ENCODE measurements at regions not wholly inside any gene's neighbourhood (a gene's known extent, or its start where the extent isn't known, plus 50 kb on each side); places are given as distances from the start of the nearest gene placed in this dataset.
A peak's percentile ranks its signal among the peaks of the same experiment; 100 is the strongest.
"Not testable (repeated sequence)": the region's sequence is repeated elsewhere in the genome, so short reads cannot be mapped to it uniquely, and the experiment has no call there.

DNA sequence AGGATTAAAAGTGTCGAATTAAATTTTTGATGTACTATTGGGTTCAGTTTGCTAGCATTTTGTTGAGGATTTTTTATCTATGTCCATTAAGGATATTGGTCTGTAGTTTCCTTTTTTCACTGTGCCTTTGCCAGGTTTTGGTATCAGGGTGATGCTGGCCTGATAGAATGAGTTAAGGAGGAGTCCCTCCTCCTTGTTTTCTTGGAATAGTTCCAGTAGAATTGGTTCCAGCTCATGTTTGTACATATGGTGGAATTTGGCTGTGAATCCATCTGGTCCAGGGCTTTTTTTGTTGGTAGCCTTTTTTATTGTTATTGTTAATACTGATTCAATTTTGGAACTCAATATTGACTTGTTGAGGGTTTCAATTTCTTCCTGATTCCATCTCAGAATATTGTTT, 141.8 kb downstream of the SIM1 start:
- DNase-seq = no peak

DNA sequence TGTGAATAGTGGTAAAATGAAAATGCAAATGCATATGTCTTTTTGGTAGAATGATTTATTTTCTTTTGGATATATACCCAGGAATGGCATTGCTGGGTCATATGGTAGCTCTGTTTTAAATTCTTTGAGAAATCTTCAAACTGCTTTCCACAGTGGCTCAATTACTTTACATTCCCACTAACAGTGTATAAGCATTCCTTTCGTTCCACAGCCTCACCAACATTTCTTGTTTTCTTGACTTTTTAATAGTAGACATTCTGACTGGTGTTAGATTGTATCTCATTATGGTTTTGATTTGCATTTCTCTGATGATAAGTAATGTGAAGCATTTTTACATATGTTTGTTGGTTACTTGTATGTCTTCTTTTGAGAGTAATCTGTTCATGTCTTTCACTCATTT, 144.0 kb downstream of the SIM1 start:
- no peak for DNase-seq

DNA sequence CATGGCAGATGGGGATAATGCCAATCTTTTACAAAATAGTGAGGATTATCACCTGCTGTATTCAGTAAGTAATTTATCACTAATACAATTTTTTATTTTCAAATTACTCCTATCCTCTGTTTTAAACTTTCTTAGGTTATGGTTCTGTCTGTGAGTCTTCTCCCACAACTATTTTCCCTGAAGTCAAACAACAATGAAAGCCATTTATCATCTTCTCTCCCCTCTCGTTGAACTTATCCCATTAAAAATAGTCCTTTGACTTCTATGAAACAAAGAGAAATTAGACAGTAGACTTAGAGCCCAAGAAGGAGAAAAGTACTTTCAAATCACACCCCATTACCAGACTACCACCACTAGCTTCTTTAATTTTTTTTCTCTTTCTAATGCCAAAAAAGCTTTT, 147.7 kb downstream of the SIM1 start:
- no peak for DNase-seq

DNA sequence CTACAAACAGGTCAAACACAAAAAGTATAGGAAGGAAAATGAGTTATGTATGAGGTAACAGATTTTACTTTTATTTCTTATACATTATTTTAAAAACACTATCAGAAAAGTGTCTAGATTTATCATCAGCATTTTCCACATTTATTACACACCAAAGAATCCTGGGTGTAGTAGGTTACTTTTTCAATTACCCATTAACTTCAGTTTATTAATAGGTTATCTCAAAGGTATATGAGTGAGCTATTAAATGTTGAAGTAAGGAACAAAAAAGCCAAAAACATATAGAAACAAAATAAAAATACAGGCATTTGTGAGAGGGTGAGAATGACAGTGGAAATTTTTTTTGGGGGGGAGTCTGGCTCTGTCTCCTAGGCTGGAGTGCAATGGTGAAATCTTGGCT, 150.5 kb downstream of the SIM1 start:
- no peak for DNase-seq

DNA sequence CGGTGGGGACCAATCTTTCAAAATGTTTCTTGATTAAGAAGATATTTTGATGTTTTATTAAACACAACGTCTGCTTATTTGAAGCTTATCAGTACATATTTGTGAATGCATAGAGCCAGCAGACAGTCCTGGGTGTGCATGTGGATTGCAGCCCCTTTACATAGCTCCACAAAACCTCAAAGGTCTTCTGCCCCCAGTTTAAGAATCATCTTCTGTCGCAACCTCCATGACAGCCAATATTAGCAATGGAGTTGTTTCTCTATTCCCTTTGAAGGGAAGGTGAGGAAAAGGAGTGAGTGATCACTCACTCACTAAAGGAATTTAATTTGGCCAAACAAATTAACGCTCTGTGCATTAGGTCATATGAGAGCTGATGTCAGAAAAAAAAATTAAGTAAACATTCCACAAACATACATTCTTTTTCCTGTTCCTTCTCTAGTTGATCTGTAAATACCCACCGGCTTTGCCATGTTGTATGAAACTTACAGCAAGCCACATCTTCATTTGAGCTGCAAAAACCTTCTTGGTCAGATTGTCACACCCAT, 152.9 kb downstream of the SIM1 start:
- DNase-seq = no peak

DNA sequence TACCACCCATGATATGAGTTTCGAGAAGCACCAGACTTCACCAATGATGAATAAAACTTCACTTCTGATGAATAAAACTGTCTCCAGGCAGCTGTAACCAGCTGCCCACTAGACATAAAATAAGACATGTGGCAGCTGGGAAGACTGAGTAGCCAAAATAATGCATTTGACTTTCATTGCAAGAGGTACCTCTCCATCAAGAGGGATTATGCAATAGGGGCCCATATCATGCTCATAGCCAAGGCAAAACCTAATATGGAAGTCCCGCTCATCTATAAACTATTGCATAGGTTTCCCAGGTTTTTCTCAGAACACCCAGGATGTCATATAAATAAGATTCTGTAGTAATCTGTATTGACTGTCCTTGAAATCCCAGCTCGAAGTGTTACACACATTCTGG, 155.5 kb downstream of the SIM1 start:
- no peak for DNase-seq

DNA sequence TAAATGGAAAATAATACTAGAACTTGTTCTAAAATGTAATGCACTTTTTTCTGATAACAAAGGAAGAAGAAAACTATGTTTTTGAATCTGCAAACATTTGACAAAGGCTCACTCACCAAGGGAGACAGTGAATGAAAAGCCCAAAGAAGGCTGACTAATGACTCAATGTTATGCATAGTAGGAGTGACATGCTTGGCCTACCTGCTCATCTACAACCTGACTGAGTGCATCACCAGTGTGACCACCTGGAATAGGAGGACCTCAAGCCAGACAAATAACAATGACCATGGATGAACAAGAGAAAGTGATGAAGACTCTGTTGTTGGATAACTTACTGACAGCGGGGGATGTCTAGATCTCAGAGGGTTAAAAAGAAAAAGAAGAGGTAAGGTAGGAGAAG, 157.2 kb downstream of the SIM1 start:
- no peak for DNase-seq

DNA sequence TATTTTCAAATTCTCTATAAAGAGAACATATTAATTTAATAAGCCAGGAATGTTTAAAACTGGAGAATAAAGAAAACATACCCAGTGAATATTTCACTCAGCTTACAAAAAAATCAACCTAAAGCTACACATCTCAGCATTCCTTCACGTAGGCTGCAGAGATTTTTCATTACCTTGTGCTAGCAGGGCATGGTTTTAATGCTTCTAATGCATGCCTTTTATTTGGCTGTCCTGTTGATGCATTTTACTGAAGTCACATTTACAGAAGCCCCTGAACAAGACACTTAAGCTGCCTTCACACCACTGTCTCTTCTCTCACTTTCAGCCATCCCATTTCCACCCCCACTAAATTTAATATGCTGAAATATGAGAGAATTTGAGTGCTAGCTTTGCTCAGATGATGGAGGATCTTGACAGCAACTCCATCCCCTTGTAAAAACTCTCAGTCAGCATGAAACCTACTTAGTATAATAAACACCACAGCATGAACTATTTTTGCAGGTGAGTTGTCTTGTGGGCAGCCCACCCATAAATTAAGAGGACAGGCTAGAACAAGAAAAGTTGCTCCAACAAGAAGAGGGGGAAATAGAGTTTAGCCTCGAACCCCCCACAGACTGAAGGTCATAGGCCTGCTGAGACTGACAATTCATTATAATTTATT, 159.4 kb downstream of the SIM1 start:
- no peak for DNase-seq

DNA sequence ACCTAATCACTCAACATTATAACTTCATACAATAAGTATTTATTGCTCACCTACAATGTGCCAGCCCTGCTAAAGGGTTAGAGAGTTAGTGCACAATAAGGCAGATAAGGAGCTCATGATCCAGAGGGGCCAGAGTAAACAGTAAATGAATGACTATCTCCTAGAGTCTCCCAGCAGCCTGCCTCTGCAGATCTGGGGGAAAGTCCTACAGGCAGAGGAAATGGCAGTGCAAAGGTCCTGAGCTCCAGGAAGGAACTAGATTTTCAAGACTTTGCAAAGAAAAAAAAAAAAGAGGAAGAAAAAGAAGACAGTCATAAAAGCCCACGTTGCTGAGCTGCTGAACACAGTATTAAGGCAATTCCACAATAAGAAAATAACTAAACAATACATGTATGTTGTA, 160.1 kb downstream of the SIM1 start:
- no peak for DNase-seq

DNA sequence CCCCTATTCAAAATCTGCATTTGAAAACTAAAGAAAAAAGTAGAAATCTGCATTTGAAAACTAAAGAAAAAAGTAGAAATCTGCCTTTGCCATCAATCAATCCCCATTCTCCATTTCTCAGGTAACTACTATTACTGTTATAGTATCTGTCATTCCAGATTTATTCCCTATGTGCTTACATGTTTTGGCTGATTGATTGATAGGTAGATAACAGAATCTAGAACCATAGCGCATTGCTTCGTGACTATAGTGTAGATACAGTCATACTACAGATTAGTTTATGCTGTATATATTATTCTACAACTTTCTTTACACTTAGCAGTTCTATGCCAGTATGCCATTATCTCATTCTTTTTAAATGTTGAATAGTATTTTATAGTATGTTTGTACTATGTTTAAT, 163.0 kb downstream of the SIM1 start:
- no peak for DNase-seq

DNA sequence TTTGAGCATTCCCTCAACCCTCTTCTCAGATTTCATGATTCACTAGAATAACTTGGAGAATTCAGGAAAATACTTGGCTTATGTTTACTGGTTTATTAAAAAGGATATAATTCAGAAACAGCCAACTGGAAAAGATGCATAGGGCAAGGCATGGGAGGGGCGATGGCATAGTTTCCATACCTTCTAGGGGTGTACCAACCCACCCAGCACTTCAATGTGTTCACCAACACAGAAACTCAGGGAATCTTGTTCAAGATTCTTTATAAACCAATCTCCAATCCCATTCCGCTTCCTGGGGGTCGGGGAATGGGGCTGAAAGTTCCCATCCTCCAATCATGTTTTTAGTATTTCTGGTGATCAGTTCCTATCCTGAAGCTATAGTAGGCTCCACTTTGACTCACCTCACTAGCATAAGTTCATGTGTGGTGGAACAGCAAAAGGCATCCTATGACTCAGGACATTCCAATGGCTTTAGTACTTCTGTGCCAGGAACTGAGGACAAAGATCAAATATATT, 164.4 kb downstream of the SIM1 start:
- peak; percentile 71 for DNase-seq

DNA sequence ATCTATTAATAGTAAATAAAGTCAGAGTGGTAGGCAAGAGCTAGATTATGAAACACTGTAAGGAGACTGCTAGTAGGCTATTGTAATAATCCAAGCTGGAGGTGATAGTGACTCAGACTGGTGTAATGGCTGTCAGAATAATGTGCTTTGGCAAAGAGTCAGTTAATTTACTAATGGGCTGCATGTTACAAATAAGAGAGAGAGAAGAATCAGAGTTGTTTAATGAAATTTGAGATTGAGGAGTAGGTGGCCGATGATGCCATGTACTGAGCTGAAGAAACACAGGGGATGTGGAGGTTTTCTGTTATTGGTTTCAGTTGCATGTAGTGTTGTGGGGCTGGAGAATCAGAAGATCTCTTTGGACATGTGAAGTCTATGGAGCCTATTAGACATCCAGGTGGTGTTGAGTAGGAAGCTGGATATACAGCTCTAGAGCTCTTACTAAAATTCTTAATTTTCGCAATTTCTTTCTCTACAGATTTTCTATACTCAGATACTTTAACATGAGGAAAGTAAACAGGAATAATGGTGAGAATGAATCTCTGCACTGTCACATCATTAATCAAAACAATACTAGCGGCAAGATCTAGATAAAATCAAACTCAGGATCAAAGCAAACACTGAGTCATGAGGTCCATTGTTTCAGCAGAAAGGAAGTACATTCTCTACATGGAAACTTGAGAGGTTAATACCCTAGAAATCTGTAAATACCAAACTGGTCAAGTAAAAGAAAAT, 167.7 kb downstream of the SIM1 start:
- DNase-seq = no peak

DNA sequence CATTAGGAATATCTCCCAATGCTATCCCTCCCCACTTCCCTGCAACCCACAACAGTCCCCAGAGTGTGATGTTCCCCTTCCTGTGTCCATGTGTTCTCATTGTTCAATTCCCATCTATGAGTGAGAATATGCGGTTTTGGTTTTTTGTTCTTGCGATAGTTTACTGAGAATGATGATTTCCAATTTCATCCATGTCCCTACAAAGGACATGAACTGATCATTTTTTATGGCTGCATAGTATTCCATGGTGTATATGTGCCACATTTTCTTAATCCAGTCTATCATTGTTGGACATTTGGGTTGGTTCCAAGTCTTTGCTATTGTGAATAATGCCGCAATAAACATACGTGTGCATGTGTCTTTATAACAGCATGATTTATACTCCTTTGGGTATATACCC, 169.5 kb downstream of the SIM1 start:
- not testable (repeated sequence) for DNase-seq

DNA sequence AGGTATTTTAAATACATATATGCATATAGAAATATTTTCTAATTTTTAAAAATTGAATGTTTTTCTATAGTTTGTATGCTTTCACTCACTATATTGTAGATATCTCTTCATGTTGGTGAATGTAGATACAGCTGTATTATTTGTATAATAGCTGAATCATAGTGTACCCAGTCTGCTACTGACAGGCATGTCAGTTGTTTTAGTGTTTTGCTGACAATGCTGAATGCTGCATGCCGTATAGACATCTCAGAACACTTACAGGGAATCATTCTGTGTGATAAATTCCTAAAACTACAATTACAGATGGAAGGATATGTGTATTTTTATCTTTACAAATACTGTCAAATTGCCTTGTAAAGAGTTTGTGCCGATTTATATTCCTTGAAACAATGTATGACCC, 175.4 kb downstream of the SIM1 start:
- DNase-seq = no peak

DNA sequence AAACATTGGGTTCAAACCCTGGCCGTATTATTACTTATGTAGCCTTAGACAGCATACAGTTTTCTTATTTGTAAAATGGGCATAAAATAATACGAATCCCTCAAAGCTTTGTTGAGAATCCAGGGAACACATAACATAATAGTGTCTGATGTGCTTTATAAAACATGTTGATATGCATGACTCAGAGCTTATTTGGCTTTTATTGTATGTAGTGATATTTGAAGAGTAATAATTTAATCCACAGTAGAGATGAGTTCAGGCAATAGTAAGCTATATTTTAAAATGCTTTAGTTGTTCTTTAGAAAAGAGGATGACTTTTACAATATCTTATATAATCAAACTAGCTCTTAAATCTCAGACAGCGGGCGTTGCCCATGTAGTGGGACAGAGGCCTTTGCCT, 176.4 kb downstream of the SIM1 start:
- DNase-seq = no peak

DNA sequence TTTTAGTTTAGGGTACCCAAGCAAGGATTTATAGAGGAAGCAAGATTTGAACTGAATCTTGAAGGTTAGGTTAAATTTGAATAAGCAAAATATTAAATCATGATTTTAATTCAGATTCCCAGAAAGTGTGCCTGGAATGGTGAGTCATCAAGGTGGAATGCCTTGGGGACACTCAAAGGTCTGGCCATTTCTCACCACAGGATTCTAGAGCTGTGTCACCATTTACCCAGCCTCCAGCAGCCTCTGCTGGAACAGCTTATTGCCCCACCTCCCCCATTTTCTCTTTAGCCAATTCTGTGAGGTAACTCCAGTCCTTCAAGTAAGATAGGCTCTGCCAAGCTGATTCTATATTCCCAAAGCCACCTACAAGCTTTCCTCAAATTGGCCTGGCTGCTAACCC, 181.4 kb downstream of the SIM1 start:
- DNase-seq = peak; percentile 90

DNA sequence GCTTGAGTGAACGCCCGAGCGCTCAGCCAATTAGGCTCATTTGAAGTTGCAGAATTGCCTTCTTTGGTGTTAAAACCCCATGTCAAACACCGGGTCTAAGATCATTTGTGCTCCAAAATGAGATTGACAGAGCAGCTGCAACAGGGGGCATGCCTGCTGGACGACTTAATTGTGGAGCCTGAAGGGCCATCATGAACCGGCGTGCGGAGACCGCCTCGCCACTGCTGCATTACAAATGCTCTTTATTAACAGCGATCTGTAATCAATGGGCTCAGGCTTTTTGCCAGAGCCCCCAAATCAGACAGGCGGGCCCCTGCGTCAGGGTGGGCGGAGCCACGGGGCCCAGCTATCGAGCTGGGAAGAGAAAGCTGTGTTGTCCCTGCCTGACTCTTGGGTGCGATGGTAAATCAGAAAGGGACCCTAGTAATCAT, 183.2 kb downstream of the SIM1 start:
- DNase-seq = peak; percentile 64

DNA sequence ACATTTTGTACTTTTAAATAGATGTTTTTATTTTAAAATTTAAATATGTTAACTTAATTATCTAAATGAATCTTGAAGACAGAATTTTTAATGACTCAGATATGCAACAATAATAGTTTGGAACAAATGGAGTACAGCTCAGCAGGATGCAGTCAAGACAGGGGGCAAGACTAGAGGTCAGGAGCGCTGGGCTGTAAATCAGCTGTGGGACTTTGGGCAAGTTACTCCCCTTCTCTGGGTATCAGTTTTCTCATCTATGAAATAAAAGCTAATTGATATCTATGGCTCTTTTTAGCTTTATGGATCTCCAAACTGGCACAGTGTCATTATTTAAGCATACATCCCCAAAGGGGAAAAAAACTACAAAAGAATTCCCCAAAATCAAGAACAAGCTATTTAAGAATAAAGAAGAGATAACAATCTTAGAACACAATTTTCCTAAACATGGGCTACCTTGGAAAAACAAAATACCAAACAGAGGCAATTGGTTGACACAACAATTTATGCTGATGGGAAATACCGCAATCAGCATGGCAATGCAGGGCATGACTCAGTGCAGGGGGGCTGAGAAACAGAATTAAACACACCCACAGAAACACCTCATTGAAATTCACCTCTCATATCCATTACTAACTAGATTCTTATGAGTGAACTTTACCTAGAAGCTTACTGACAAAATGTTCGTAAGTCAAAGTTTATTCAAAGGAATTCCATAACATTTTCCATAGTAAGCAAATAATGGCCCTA, 188.2 kb downstream of the SIM1 start:
- no peak for DNase-seq

DNA sequence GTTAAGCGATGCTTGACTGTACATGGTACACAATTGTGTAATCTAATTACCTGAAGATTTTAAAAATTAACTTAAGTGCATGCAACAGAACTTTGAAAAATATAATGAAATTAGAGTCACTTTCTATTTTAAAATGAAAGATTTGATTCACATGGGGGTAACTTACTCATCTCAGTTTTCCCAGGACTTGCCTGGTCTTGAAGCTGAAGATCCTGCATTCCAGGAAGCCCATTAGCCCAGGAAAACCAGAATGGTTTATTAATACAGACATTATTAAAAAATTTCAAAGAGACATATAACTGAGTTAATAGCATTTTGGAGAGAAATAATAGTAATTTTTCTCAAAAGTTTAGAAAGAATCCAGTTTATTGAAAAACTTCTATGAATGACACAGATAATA, 190.6 kb downstream of the SIM1 start:
- DNase-seq = no peak

DNA sequence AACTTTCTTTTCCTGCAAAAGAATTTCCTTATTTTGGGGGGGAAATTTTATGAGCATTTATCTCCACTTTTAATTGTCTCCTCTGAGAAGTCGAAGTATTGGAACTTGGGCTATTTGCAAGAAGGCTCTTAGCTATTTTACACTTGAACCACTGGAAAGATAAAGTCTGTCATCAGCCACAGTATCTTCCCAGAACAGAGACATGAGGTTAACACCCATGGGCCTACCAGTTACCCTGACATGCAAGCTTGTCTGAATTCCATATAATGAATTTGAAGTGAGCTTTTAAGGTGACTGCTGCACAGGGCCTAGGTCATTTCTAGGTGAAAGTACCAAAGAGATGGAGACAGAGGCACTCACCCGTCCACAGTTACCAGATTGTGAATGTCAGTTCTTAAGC, 193.1 kb downstream of the SIM1 start:
- DNase-seq = no peak

DNA sequence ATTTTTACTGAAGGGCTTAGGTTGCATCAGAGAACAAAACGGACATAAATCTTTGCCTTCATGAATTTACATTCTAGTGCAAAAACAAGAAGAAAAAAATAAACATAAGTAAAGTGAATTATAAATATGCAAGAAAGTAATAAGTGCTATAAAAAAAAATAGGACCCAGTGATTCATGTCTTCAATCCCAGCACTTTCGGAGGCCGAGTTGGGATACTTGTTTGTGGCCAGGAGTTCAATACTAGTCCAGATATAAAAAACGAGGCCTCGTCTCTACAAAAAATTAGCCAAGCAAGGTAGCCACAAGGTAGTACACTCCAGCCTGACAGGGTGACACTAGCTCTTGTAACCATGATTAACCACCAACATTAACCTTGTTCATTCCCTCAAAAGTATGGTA, 193.5 kb downstream of the SIM1 start:
- no peak for DNase-seq

DNA sequence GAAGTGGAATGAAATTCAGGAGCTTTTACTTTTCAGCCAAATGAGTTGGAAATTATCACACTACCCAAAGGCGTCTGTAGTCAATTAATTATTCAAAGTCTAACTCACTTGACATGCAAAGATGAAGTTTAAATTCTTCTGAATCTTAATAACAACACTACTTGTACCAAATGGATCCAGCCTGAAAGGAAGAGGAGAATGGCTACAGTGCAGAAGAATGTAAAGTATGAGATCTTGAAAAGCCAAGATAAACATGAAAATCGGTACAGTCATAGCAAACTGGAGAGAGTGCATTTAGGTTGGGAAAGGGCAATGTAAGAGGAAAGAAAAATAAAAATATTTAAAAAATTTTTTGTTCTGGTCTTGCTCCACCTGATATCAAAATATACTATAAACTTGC, 195.5 kb downstream of the SIM1 start:
- DNase-seq = no peak

DNA sequence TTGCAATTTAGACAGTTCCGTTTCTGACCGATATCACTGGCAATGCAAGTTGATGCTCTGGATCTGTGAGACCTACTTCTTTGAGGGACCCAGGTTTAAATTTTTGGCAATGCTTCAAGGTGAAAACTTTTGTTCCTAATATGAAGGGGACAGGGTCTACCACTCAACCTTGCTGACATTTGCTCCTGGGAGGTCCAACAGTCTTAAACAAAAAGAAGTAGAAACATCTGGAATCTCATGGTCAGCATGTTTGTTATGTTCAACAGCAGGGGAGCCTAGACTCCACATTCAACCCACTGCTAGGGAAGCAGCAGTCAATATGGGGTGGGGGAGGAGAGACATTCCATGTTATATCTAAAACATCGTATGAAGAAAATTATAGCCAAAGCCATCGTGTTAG, 196.4 kb downstream of the SIM1 start:
- no peak for DNase-seq

DNA sequence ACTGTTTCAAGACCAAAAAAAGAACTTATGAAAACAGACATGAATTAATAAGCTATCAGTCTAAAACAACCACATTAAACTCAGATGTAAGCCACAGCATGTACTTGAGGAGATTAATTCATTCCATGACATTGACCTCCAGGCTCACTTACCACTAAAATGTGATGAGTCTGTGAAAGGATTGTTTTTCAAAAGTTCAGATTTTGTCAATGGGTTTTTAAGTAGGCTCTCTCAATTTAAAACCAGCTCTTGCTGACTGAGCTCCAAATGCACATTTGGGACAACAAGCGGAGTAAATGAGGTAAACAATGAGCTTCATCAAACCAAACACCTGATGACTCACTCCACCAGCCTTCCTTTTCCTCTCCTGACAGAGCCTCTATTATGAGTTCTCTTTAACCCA, 197.0 kb downstream of the SIM1 start:
- DNase-seq = no peak

Data from islet precursor cell (in vitro differentiated cells).